Stimulated activated CD4-positive, alpha-beta T cell treated with anti-CD3 and anti-CD28 coated beads, Interleukin-2, amount 100 ng/mL, for 48 hours (primary cell): ENCODE measurements at regions not wholly inside any gene's neighbourhood (a gene's known extent, or its start where the extent isn't known, plus 50 kb on each side); places are given as distances from the start of the nearest gene placed in this dataset.
"Not testable (repeated sequence)": the region's sequence is repeated elsewhere in the genome, so short reads cannot be mapped to it uniquely, and the experiment has no call there.

Experiments
- DNase-seq, 2 donors: peaks; one replicate each; pipeline ENCODE4 v3.0.0-alpha.2; 2020

DNA sequence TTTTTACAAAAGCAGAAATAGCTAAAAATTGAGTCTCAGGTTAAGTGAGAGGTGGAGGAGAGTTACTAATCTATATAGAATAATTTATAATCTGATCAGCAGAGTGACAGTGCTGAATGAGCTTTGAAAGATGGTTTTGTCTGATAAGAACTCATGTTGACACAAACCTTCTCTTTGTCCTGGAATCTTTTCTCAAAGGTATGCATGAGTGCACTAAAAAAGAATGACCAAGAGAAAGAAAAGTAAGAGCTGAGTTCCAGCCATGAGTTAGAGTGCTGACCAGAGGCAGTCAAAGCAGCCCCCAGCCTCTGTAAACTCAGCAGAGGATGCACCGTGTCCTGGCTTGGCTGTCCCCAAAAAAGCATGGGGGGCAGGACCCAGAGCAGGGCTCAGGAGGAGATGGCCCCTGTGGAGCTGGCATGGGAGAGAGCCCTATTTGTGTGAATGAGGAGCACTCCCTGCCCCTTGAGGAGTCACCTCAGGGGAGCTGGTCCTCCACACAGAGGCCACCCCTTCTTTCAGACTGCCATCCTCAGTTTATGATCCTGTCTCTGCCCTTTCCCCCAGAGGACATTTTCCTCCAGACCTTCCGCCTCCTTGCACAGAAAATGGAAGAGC, 129.8 kb downstream of the SEC23A start:
- no peak for DNase-seq

- no peak for DNase-seq
Observed at GRCh38 chr14:38972511-38972910, 130.5 kb downstream of the SEC23A start.

- DNase-seq, result no peak
Observed at GRCh38 chr14:38971258-38971921, 131.6 kb downstream of the SEC23A start.

DNA sequence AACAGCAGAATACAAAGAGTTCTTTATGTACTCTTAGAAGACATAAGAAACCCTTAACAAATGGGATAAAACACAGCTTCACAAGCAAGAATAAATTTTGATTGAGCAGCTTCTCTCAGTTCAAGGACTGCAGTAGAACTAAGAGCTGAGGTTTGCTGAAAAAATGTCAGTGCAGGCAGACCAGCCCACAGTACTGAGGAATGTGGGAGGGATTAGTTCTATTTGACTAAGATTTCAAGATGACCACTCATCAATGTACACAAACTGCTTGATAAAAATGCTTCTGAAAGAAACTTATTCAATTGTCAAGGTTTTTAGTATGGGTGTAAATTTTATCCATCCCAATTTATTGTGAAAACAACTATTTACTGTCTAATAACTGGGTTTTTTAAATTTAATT, 138.4 kb downstream of the SEC23A start:
- DNase-seq, result no peak

DNA sequence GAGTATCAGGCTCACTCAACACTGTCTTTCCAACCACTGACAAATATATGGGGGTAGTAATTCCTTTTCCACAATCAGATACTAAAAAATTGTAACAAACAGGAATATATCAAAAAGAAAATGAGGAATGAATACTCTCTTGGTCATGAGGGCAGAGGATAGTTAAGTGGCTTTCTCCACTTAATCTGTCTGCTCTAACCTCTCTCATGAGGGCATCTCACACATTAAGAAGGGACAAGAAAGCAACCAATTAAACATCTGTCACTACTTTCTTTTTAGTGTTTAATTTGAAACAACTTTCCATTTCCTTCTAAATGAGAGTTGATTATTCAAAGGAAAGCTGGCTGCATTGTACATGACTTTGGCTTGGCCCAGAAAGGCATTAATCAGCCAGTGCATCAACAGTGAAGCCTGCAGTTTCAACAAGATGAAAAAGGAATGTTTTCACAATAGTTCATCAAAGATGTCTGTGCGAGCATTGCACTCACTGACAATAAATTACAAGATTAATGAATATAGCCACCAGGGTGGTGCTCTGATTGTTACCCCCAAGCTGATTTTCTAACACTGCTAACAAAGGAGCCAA, 142.0 kb downstream of the SEC23A start:
- no peak for DNase-seq

GRCh38 chr14:38959021-38959420, 144.0 kb downstream of the SEC23A start:
- DNase-seq, result no peak

DNA sequence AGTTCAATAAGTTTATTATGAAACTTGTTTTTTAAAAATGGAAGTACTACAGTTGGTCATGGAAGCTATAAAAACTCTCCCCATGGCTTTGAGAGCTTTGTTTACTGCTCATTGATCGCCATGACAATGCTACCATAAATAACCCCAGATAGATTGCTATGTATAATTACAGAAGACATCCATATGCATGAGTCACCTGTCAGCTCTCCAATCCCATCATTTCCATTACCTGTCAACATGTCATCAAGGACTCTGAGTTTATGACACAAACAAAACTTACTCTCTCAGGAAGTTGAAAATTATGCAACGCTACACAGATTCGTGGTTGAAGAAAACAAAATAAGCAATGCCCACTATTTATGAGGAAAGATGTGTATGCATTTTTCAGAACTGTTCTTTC, 144.4 kb downstream of the SEC23A start:
- DNase-seq, result no peak

GRCh38 chr14:38951451-38951850, 151.6 kb downstream of the SEC23A start:
- no peak for DNase-seq

DNA sequence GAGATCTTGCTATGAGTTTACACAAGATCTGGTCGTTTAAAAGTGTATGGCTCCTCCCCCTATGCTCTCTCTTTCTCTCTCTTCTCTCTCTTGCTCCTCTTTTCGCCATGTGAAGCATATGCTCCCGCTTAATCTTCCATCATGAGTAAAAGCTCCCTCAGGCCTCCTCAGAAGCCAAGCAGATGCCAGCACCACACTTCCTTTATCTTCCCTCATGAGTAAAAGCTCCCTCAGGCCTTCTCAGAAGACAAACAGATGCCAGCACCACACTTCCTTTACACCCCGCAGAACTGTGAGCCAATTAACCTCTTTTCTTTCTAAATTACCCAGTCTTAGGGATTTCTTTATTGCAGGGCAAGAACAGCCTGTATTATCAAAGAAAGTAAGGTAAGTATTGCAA, 152.4 kb downstream of the SEC23A start:
- no peak for DNase-seq

GRCh38 chr14:38948576-38948975, 154.5 kb downstream of the SEC23A start:
- DNase-seq, result no peak

- no peak for DNase-seq
Observed at GRCh38 chr14:38948171-38948570, 154.9 kb downstream of the SEC23A start.

- no peak for DNase-seq
Observed at GRCh38 chr14:38947343-38947742, 155.7 kb downstream of the SEC23A start.

DNA sequence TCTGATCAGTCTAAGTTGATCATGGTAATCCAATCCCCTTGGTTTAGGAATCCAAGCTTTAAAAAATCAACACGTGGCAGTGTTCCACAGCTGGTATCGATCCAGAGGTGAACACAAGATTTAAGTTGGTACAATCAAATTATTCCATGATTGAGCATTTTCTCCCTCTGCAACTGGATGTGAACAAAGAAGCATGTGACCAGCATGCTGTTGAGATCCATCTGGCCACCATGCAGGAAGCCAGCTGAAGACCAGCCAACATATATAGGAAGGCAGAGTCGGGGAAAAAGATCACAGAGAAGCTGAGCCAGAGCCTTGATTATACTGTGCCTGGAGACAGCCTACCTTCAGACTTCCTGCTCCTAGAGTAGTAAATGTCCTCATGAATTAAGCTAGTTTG, 158.3 kb downstream of the SEC23A start:
- DNase-seq, result no peak

DNA sequence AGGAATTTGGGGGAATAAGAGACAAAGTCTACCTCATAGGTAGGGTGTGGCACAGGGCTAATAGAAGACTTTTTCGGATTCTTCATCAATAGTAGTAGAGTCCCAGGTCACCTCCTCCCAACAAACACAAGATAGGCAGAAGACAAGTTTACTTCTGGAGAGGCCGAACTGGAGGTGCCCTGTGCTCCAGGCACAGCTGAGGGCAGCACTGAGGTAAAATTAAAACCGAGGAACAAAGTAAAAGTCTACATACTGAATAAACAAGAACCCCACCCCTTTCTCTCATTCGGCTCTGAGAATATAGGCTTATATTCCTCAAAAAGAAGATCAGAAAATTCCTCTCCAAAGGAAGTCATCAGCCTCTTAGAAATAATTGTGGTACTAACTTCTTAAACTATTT, 161.5 kb downstream of the SEC23A start:
- DNase-seq, result no peak

DNA sequence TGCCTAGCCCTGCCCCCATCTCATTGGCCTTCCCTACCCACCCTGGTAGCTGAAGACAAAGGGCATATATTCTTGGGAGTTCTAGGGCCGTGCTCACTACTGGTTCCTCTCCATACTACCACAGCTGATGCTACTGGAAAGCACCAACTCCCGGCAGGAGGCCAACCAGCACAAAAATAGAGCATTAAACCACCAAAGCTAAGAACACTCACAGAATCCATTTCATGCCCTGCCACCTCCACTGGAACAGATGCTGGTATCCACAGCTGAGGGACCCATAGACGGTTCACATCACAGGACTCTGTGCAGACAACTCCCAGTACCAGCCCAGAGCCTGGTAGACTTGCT, 170.4 kb downstream of the SEC23A start:
- not testable (repeated sequence) for DNase-seq

- no peak for DNase-seq
Observed at GRCh38 chr14:38931969-38932652, 170.9 kb downstream of the SEC23A start.

DNA sequence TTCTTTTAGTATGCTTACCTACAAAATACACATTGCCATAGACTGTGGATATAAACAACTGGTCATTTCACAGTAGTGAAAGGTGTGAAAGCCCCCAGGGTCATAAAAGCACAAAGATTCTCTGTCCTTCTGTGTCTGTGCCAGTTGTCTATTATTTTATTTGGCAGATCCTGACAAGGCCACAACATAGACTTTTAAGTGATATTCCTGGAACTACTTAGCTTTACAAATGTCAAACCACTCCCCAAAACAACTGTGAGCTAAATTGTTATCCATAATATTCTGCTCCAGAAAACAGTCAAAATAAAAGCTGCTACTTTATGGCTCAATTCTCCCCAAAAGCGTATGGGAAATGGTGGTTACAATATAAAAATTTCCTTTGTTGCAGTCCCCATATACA, 172.1 kb downstream of the SEC23A start:
- no peak for DNase-seq

- no peak for DNase-seq
Observed at GRCh38 chr14:38930022-38930421, 173.0 kb downstream of the SEC23A start.

DNA sequence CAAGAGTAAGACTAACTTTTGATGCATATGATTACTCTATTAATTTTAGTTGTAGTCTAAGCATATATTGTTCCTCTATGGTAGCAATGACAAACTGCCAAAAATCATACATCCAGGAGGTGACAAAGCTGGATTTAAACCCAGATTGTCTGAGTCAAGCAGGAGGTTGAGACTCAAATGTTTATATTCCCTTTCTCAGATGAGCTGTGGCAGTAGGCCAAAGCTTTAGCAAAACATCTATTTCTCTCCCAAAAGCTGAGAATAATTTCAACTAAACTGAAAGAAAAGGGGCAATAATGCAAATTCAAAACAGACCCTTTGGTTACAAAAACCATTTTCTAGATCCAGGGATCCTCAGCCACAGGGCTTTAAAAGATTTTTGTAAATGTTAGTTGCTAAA, 173.6 kb downstream of the SEC23A start:
- DNase-seq, result no peak

- not testable (repeated sequence) for DNase-seq
Observed at GRCh38 chr14:38921893-38922292, 181.1 kb downstream of the SEC23A start.

DNA sequence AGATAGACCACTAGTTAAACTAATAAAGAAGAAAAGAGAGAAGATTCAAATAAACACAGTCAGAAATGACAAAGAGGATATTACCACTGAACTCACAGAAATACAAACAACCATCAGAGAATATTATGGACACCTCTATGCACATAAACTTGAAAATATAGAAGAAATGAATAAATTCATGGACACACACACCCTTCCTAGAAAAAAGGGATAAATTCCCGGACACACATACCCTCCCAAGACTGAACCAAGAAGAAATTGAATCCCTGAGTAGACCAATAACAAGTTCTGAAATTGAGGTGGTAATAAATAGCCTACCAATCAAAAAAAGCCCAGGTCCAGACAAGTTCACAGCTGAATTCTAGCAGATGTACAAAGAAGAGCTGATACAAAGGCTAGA, 187.9 kb downstream of the SEC23A start:
- DNase-seq, result no peak

GRCh38 chr14:38910092-38910491, 192.9 kb downstream of the SEC23A start:
- no peak for DNase-seq

- DNase-seq, result no peak
Observed at GRCh38 chr14:38904959-38905358, 198.1 kb downstream of the SEC23A start.

GRCh38 chr14:38901791-38902190, 201.2 kb downstream of the SEC23A start:
- no peak for DNase-seq
